HL-60 (cell line): ENCODE measurements at regions not wholly inside any gene's neighbourhood (a gene's known extent, or its start where the extent isn't known, plus 50 kb on each side); places are given as distances from the start of the nearest gene placed in this dataset.

Experiments
- DNase-seq, 2 experiments: peaks; one replicate each; pipeline ENCODE4 v3.0.0-alpha.2; 2010 to 2020; ENCODE audit warnings: low read depth in 1 of 2, low spot score in 1 of 2
- H3K27ac ChIP-seq: fragments of 250-450 bp; sonication (Bioruptor Pico); replicated peaks from 2 replicates; pipeline ENCODE4 v1.5.1; 2020; ENCODE audit warnings: mild to moderate bottlenecking, moderate library complexity
- H3K27me3 ChIP-seq: fragments of 250-450 bp; sonication (Bioruptor Pico); 2 replicates; pipeline ENCODE4 v1.5.1; 2021; ENCODE audit warnings: mild to moderate bottlenecking, moderate library complexity; ENCODE audit not compliant: insufficient read depth, poor library complexity, severe bottlenecking
- H3K4me3 ChIP-seq: replicated peaks from 2 replicates; pipeline ENCODE4 v1.5.1; 2011; ENCODE audit warnings: mild to moderate bottlenecking, control low read depth, low read length; ENCODE audit not compliant: insufficient read depth
- CTCF ChIP-seq: IDR thresholded peaks from one replicate; pipeline ENCODE4 v1.5.1; 2011; ENCODE audit warnings: low read length, control low read depth, inconsistent platforms; ENCODE audit not compliant: insufficient read depth
- GABPA ChIP-seq: IDR thresholded peaks from 2 replicates; pipeline ENCODE4 v1.6.1; 2012; ENCODE audit warnings: low read depth
- POLR2AphosphoS5 ChIP-seq: IDR thresholded peaks from 2 replicates; pipeline ENCODE4 v1.6.1; 2012; ENCODE audit warnings: low read depth
- REST ChIP-seq: IDR thresholded peaks from 2 replicates; pipeline ENCODE4 v1.6.1; 2012; ENCODE audit warnings: low read depth; ENCODE audit not compliant: insufficient replicate concordance
- SPI1 ChIP-seq: IDR thresholded peaks from 2 replicates; pipeline ENCODE4 v1.6.1; 2012; ENCODE audit warnings: low read depth, mild to moderate bottlenecking, borderline replicate concordance

DNA sequence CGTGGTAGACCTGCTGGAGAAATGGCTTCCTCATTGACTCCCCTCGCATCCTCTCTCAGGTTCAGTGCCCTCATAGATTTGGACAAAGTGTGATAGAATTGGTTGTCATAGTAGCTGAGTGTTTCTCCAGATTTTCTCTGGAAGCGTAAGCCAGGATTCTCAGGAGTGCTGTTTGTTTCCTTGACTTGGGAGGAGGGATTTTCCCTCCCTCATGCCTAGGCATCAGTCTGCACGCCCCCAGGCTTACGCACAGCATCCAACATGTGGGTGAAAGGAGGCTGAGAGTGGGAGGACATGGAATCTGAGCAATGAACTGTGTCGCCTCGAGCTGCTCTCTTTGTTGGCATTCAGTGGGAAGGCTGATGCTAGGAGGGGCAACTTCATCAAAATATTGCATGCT, 503.5 kb downstream of the LTN1 start:
- no peak overlapping the region for H3K27ac ChIP-seq
- H3K4me3 ChIP-seq = no peak overlapping the region
- TF ChIP-seq GABPA (no peak), SPI1 (no peak), POLR2AphosphoS5 (no peak), REST (no peak), CTCF (no peak)
- H3K27me3 ChIP-seq = no peaks in the 10 kb centered on the region
- no peak for DNase-seq

DNA sequence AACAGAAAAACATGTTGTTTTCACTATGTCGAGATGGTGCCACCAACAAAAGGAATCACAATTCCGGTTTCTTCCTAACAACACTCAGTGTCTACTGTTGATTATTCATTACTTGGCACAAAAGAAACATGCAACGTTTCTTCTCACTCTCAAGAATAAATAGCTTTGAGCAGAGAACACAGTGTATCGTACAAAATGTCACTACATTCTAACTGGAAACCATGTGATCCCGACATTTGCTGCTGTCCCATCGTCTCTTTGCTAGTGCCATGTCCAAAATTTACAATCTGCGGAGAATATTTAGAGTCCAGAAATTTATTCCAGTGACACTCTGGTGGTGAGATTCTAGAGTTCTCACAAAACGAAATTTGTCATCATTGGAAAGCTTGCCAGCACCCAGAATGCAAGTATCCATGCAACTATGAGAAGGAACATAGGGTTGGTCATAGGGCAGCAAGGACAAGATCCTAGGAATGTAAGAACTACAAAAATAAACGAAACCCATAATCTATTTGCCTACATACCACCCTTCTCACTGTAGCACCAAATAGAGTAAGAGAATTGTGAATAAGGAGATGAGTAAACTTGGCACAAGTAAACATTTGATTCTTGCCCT, 505.1 kb downstream of the LTN1 start:
- H3K4me3 ChIP-seq = no peak overlapping the region
- no peaks in the 10 kb centered on the region for H3K27me3 ChIP-seq
- no peak overlapping the region for H3K27ac ChIP-seq
- DNase-seq = no peak
- TF ChIP-seq SPI1 = no peak

- H3K27ac ChIP-seq = no peak overlapping the region
- DNase-seq = no peak
- no peak overlapping the region for H3K4me3 ChIP-seq
- no peaks in the 10 kb centered on the region for H3K27me3 ChIP-seq
- TF ChIP-seq CTCF (no peak), SPI1 (no peak), GABPA (no peak), POLR2AphosphoS5 (no peak), REST (no peak)
Measured at GRCh38 chr21:28485301-28486022, 507.2 kb downstream of the LTN1 start.

GRCh38 chr21:28483301-28484035, 509.2 kb downstream of the LTN1 start:
- Histone ChIP-seq H3K27ac (no peak overlapping the region), H3K27me3 (no peaks in the 10 kb centered on the region), H3K4me3 (no peak overlapping the region)
- TF ChIP-seq POLR2AphosphoS5 (no peak), SPI1 (no peak), CTCF (no peak), GABPA (no peak)
- DNase-seq = no peak
